Smooth muscle cell (in vitro differentiated cells): ENCODE measurements at regions not wholly inside any gene's neighbourhood (a gene's known extent, or its start where the extent isn't known, plus 50 kb on each side); places are given as distances from the start of the nearest gene placed in this dataset.
A peak's percentile ranks its signal among the peaks of the same experiment; 100 is the strongest.

Experiments
- DNase-seq: peaks from one replicate; lab custom pipeline; 2025; ENCODE audit not compliant: unreplicated experiment; lab: John Stamatoyannopoulos, UW
- H2AFZ ChIP-seq: fragments of 200-600 bp; sonication (generic); 2 replicates; pipeline ENCODE4 v1.6.0; 2016; ENCODE audit warnings: antibody characterized with exemption, low read depth, mild to moderate bottlenecking
- H3F3A ChIP-seq: fragments of 200-600 bp; sonication (generic); 2 replicates; pipeline ENCODE4 v1.6.0; 2017; ENCODE audit warnings: antibody characterized with exemption, low read depth
- H3K27ac ChIP-seq: fragments of 200-600 bp; sonication (generic); 2 replicates; pipeline ENCODE4 v1.5.1; 2016; ENCODE audit warnings: low read depth, mild to moderate bottlenecking
- H3K27me3 ChIP-seq: fragments of 200-600 bp; sonication (generic); 2 replicates; pipeline ENCODE4 v1.6.1; 2016; ENCODE audit warnings: low read depth, mild to moderate bottlenecking
- H3K36me3 ChIP-seq: fragments of 200-600 bp; sonication (generic); 2 replicates; pipeline ENCODE4 v1.5.1; 2016; ENCODE audit warnings: low read depth
- H3K4me1 ChIP-seq: fragments of 200-600 bp; sonication (generic); 2 replicates; pipeline ENCODE4 v1.5.1; 2016; ENCODE audit warnings: low read depth
- H3K4me2 ChIP-seq: fragments of 200-600 bp; sonication (generic); 2 replicates; pipeline ENCODE4 v1.6.0; 2016; ENCODE audit warnings: mild to moderate bottlenecking
- H3K4me3 ChIP-seq: fragments of 200-600 bp; sonication (generic); 2 replicates; pipeline ENCODE4 v1.5.1; 2016; ENCODE audit warnings: mild to moderate bottlenecking
- H3K79me2 ChIP-seq: fragments of 200-600 bp; sonication (generic); 2 replicates; pipeline ENCODE4 v1.6.0; 2016; ENCODE audit warnings: low read depth, mild to moderate bottlenecking
- H3K9ac ChIP-seq: fragments of 200-600 bp; sonication (generic); 2 replicates; pipeline ENCODE4 v1.6.0; 2016; ENCODE audit warnings: low read depth
- H3K9me3 ChIP-seq: fragments of 200-600 bp; sonication (generic); replicated peaks from 2 replicates; pipeline ENCODE4 v1.5.1; 2016; ENCODE audit warnings: low read depth
- H4K20me1 ChIP-seq: fragments of 200-600 bp; sonication (generic); 2 replicates; pipeline ENCODE4 v1.6.0; 2016; ENCODE audit warnings: low read depth
- CTCF ChIP-seq: fragments of 200-600 bp; sonication (generic); IDR thresholded peaks from 2 replicates; pipeline ENCODE4 v1.5.1; 2017; ENCODE audit warnings: borderline replicate concordance, mild to moderate bottlenecking, antibody characterized with exemption; ENCODE audit not compliant: insufficient read depth, poor library complexity, severe bottlenecking
- WGBS: methylation state at CpG from one replicate; pipeline ENCODE4 v1.1.7; 2016; ENCODE audit warnings: low lambda C conversion rate; 5-methylcytosine and 5-hydroxymethylcytosine counted together

DNA sequence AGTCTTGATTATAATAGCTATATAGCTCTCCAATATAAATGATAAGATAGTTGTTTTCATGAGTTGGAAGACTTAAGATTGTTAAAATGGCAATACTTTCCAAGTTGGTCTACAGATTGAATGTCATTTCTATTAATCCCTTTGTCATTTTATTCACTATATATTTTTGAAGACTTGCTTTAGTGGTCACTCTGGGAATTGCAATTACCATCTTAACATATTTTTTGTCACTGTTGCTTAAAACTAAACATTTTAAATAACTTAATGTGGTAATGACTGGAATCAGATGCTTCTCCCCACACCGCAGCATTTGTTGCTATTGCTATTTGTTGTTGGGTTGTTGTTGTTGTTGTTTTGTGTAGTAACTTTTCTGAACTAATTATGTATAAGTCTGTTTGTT lies 1592.9 kb downstream of the MRPL39 start:
- H2AFZ ChIP-seq = no peak overlapping the region
- H3K4me2 ChIP-seq = no peak overlapping the region
- WGBS = 82% methylated on average over 1 of the region's 1 CpG
- H3K4me1 ChIP-seq = no peaks in the 10 kb centered on the region
- DNase-seq = no peak
- peak; percentile 11 for TF ChIP-seq CTCF
- H3K27ac ChIP-seq = no peak overlapping the region
- no peaks in the 10 kb centered on the region for H4K20me1 ChIP-seq
- no peak overlapping the region for H3K9ac ChIP-seq
- H3F3A ChIP-seq = no peaks in the 10 kb centered on the region
- H3K79me2 ChIP-seq = no peaks in the 10 kb centered on the region
- no peaks in the 10 kb centered on the region for H3K27me3 ChIP-seq
- H3K36me3 ChIP-seq = no peaks in the 10 kb centered on the region
- H3K9me3 ChIP-seq = no peaks in the 10 kb centered on the region
- no peak overlapping the region for H3K4me3 ChIP-seq

GRCh38 chr21:24011087-24011486 lies 1596.2 kb downstream of the MRPL39 start:
- no peaks in the 10 kb centered on the region for H3K36me3 ChIP-seq
- H3K4me2 ChIP-seq = no peak overlapping the region
- no peak for TF ChIP-seq CTCF
- no peak overlapping the region for H3K4me3 ChIP-seq
- no peaks in the 10 kb centered on the region for H3K79me2 ChIP-seq
- H3K4me1 ChIP-seq = no peaks in the 10 kb centered on the region
- H3K9ac ChIP-seq = no peak overlapping the region
- no peak overlapping the region for H2AFZ ChIP-seq
- H3K27ac ChIP-seq = no peak overlapping the region
- H3K27me3 ChIP-seq = no peaks in the 10 kb centered on the region
- no peaks in the 10 kb centered on the region for H4K20me1 ChIP-seq
- no peaks in the 10 kb centered on the region for H3F3A ChIP-seq
- DNase-seq = no peak
- WGBS = 64% methylated on average over 5 of the region's 5 CpGs
- no peaks in the 10 kb centered on the region for H3K9me3 ChIP-seq

- H3K36me3 ChIP-seq = no peaks in the 10 kb centered on the region
- no peak overlapping the region for H3K9ac ChIP-seq
- no peak overlapping the region for H2AFZ ChIP-seq
- H3K4me2 ChIP-seq = no peak overlapping the region
- no peaks in the 10 kb centered on the region for H4K20me1 ChIP-seq
- no peak for DNase-seq
- 71% methylated on average over 5 of the region's 5 CpGs for WGBS
- H3K4me3 ChIP-seq = no peak overlapping the region
- no peaks in the 10 kb centered on the region for H3K4me1 ChIP-seq
- H3K79me2 ChIP-seq = no peaks in the 10 kb centered on the region
- no peak for TF ChIP-seq CTCF
- H3K27ac ChIP-seq = no peak overlapping the region
- no peaks in the 10 kb centered on the region for H3K27me3 ChIP-seq
- H3F3A ChIP-seq = no peaks in the 10 kb centered on the region
- no peaks in the 10 kb centered on the region for H3K9me3 ChIP-seq
Measured at GRCh38 chr21:24007592-24007991, 1599.7 kb downstream of the MRPL39 start.

DNA sequence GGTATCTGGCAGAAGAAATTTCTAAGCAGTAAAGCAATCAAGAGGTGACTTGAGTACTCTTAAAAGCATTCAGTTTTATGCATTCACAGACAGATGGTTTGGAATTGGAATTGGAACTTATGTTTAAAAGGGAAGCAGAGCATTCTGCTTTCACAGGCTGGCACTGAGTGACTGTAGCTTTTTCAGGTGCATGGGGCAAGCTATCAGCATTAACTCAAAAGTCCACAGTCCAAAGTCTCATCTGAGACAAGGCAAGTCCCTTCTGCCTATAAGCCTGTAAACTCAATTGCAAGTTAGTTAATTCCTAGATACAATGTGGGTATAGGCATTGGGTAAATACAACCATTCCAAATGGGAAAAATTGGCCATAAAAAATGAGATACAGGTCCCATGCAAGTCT lies 1620.3 kb downstream of the MRPL39 start:
- TF ChIP-seq CTCF = no peak
- DNase-seq = no peak
- Histone ChIP-seq H3K27me3 (no peaks in the 10 kb centered on the region), H3K4me1 (no peaks in the 10 kb centered on the region), H2AFZ (no peak overlapping the region), H3K4me2 (no peak overlapping the region), H3K27ac (no peak overlapping the region), H3F3A (no peaks in the 10 kb centered on the region), H3K79me2 (no peaks in the 10 kb centered on the region), H3K9me3 (peaks cover 3% of the 10 kb centered on the region), H3K36me3 (no peaks in the 10 kb centered on the region), H4K20me1 (no peaks in the 10 kb centered on the region), H3K4me3 (no peak overlapping the region), H3K9ac (no peak overlapping the region)
